ENCODE measurements at regions not wholly inside any gene's neighbourhood (a gene's known extent, or its start where the extent isn't known, plus 50 kb on each side); places are given as distances from the start of the nearest gene placed in this dataset.

DNA sequence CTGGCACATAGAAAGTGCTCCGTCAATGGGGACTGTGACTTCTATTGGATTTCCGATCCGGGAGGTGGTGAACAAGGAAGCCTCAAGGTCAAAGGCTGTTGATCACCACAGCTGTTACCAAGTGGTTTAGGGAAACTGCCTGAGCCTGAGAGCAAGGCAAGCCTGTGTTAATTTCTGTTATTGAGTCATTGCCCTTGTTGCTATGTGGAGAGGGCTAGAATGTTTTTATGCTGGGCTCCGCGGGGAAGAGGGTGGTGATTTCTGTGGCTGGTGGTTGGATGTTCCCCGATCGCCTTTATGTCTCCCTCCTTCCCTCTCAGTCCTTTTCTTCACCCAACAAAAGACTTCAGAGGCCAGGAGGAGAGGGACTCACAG, 108.5 kb upstream of the ALX4 start:
- no peaks in the 10 kb centered on the region for H3K4me1 Mint-ChIP-seq (ENCODE audit: unreplicated experiment)
- TF ChIP-seq, protein P1, sequence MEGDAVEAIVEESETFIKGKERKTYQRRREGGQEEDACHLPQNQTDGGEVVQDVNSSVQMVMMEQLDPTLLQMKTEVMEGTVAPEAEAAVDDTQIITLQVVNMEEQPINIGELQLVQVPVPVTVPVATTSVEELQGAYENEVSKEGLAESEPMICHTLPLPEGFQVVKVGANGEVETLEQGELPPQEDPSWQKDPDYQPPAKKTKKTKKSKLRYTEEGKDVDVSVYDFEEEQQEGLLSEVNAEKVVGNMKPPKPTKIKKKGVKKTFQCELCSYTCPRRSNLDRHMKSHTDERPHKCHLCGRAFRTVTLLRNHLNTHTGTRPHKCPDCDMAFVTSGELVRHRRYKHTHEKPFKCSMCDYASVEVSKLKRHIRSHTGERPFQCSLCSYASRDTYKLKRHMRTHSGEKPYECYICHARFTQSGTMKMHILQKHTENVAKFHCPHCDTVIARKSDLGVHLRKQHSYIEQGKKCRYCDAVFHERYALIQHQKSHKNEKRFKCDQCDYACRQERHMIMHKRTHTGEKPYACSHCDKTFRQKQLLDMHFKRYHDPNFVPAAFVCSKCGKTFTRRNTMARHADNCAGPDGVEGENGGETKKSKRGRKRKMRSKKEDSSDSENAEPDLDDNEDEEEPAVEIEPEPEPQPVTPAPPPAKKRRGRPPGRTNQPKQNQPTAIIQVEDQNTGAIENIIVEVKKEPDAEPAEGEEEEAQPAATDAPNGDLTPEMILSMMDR (IDR thresholded peaks at IDR 0.05) = no peak
- H3K4me3 Mint-ChIP-seq (ENCODE audit: unreplicated experiment) = no peak overlapping the region
- no peaks in the 10 kb centered on the region for H3K9me3 Mint-ChIP-seq (ENCODE audit: unreplicated experiment)
- DNase-seq (ENCODE audit: extremely low spot score, unreplicated experiment) = peak; percentile 36
- no peak overlapping the region for H3K27ac Mint-ChIP-seq (ENCODE audit: unreplicated experiment)
- peaks cover 54% of the 10 kb centered on the region for H3K27me3 Mint-ChIP-seq (ENCODE audit: unreplicated experiment)
- no peaks in the 10 kb centered on the region for H3K36me3 Mint-ChIP-seq (ENCODE audit: unreplicated experiment)

DNA sequence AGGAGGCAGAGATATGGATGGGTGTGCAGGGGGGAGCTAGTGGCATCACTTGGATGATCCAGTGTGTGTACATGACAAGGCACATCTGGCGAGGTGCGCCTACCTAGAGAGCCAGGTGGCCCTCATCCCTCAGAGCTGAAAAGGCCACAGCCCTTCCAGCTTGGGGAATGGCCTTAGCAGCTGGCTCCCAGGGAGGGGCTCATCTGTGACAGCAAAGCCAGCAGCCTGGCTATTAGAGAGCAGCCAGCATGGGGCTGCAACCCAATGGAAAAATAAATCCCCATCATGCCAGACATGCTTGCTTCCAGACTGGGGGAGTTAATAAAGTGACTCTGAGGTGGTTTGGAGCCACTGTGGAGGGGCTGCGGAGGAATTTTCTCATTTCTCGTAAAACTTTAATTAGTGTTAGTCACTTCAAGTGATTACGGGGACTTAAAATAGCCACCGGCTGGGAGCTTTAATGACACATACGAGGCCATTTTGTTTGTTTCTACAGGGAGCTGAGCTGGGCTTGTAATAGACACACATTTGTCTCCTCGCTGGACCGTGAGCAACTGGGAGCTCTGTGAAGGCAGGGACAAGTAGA, 111.2 kb upstream of the ALX4 start:
- H3K9me3 Mint-ChIP-seq (ENCODE audit: unreplicated experiment) = no peaks in the 10 kb centered on the region
- no peak overlapping the region for H3K27ac Mint-ChIP-seq (ENCODE audit: unreplicated experiment)
- TF ChIP-seq, protein P1 (IDR thresholded peaks at IDR 0.05) = no peak
- DNase-seq (ENCODE audit: extremely low spot score, unreplicated experiment) = no peak
- no peaks in the 10 kb centered on the region for H3K4me1 Mint-ChIP-seq (ENCODE audit: unreplicated experiment)
- no peaks in the 10 kb centered on the region for H3K36me3 Mint-ChIP-seq (ENCODE audit: unreplicated experiment)
- peaks cover 48% of the 10 kb centered on the region for H3K27me3 Mint-ChIP-seq (ENCODE audit: unreplicated experiment)
- H3K4me3 Mint-ChIP-seq (ENCODE audit: unreplicated experiment) = no peak overlapping the region

DNA sequence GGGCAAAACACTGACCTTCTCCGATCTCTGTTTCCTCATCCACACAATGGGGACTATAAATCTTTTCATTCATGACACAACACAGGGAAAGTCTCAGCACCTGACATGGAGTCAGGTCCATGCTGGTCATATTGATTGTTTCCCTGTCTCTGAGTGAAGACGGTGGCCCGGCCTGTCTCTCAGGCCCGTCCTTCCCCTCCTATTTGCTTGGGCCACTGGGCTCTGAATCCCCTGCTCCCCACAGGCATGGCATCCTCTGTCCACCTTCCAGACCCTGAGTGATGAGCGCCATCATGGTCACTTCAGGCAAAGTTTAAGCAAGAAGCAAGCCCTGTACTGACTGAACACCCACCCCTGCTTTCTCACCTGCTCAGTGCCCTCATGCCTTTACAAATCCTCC, 113.3 kb upstream of the ALX4 start:
- TF ChIP-seq, protein P1 (IDR thresholded peaks at IDR 0.05) = no peak
- Mint-ChIP-seq H3K27ac (ENCODE audit: unreplicated experiment) (no peak overlapping the region), H3K4me3 (ENCODE audit: unreplicated experiment) (no peak overlapping the region), H3K4me1 (ENCODE audit: unreplicated experiment) (no peaks in the 10 kb centered on the region), H3K36me3 (ENCODE audit: unreplicated experiment) (no peaks in the 10 kb centered on the region), H3K9me3 (ENCODE audit: unreplicated experiment) (no peaks in the 10 kb centered on the region), H3K27me3 (ENCODE audit: unreplicated experiment) (peaks cover 46% of the 10 kb centered on the region)
- no peak for DNase-seq (ENCODE audit: extremely low spot score, unreplicated experiment)

DNA sequence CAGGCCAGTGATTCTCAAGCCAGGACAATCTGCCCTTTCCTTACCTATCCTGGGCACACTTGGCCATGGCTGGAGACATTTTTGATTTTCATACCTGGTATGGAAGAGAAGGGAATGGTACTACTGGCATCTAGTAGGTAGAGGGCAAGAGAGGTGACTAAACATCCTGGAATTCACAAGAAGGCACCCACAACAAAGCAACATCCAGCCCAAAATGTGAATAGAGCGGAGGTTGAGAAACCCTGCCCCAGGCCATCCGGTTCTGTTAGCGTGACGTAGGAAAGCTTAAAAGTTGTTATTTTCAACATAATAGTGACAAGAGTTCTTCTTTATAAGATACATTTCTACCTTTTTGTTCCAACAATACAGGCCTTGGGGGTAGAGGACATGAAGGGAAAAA, 114.9 kb upstream of the ALX4 start:
- Mint-ChIP-seq H3K9me3 (ENCODE audit: unreplicated experiment) (no peaks in the 10 kb centered on the region), H3K4me3 (ENCODE audit: unreplicated experiment) (no peak overlapping the region), H3K27me3 (ENCODE audit: unreplicated experiment) (peaks cover 50% of the 10 kb centered on the region), H3K27ac (ENCODE audit: unreplicated experiment) (no peak overlapping the region), H3K36me3 (ENCODE audit: unreplicated experiment) (no peaks in the 10 kb centered on the region), H3K4me1 (ENCODE audit: unreplicated experiment) (no peaks in the 10 kb centered on the region)
- DNase-seq (ENCODE audit: extremely low spot score, unreplicated experiment) = no peak
- TF ChIP-seq, protein P1 (IDR thresholded peaks at IDR 0.05) = no peak

DNA sequence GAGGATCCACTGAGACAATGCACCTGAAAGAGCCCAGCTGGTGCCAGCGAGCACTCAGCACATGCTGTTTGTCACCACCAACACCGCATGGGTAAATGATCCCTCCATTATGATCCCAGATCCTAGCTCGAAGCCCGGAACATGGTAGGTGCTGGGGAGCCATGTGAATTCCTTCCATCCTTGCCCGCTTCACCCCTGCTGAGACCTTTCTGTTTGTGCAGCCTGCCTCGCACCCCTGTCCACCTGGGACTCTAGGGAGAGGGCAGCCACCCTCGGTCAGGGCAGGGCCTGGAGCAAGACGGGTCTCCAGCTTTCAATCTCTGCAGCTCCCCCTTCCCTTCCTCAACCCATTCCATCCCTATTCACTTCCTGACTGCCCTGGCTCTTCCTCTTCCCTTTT, 116.2 kb upstream of the ALX4 start:
- Mint-ChIP-seq H3K4me1 (ENCODE audit: unreplicated experiment) (no peaks in the 10 kb centered on the region), H3K9me3 (ENCODE audit: unreplicated experiment) (no peaks in the 10 kb centered on the region), H3K4me3 (ENCODE audit: unreplicated experiment) (no peak overlapping the region), H3K27me3 (ENCODE audit: unreplicated experiment) (peaks cover 46% of the 10 kb centered on the region), H3K36me3 (ENCODE audit: unreplicated experiment) (no peaks in the 10 kb centered on the region), H3K27ac (ENCODE audit: unreplicated experiment) (no peak overlapping the region)
- no peak for DNase-seq (ENCODE audit: extremely low spot score, unreplicated experiment)
- TF ChIP-seq, protein P1 (IDR thresholded peaks at IDR 0.05) = no peak
